Stomach smooth muscle (tissue), 2 donors: ENCODE measurements at regions not wholly inside any gene's neighbourhood (a gene's known extent, or its start where the extent isn't known, plus 50 kb on each side); places are given as distances from the start of the nearest gene placed in this dataset.

ENCODE experiments used
- H3K27ac ChIP-seq: one replicate; pipeline ENCODE4 v1.7.0; 2013; ENCODE audit warnings: mild to moderate bottlenecking, low read length, inconsistent platforms
- H3K27me3 ChIP-seq, 2 donors: one replicate each; pipeline ENCODE4 v1.7.0; 2013; ENCODE audit warnings: low read length in 2 of 2; ENCODE audit not compliant: insufficient read depth in 2 of 2, control insufficient read depth in 1 of 2
- H3K36me3 ChIP-seq, 2 donors: one replicate each; pipeline ENCODE4 v1.7.0; 2013; ENCODE audit warnings: low read length in 2 of 2; ENCODE audit not compliant: control insufficient read depth in 2 of 2, insufficient read depth in 2 of 2
- H3K4me1 ChIP-seq: one replicate; pipeline ENCODE4 v1.7.0; 2013; ENCODE audit warnings: low read length; ENCODE audit not compliant: control insufficient read depth, insufficient read depth
- H3K4me3 ChIP-seq, 2 donors: one replicate each; pipeline ENCODE4 v1.7.0; 2013; ENCODE audit warnings: low read length in 2 of 2
- H3K9ac ChIP-seq, 2 donors: one replicate each; pipeline ENCODE4 v1.7.0; 2013; ENCODE audit warnings: low read length in 2 of 2, mild to moderate bottlenecking in 1 of 2
- H3K9me3 ChIP-seq, 2 donors: one replicate each; pipeline ENCODE4 v1.7.0; 2013; ENCODE audit warnings: low read length in 2 of 2; ENCODE audit not compliant: control insufficient read depth in 2 of 2
- donor health status: healthy.
- donor health status: Pancreatic carcinoma.

GRCh38 chr16:16830973-16831372, 452.0 kb downstream of the NPIPA7 start:
- H3K27me3 ChIP-seq = no peaks in the 10 kb centered on the region
- no peaks in the 10 kb centered on the region for H3K4me1 ChIP-seq
- no peaks in the 10 kb centered on the region for H3K36me3 ChIP-seq
- no peak overlapping the region for H3K9ac ChIP-seq
- H3K27ac ChIP-seq = no peak overlapping the region
- no peak overlapping the region for H3K4me3 ChIP-seq
- H3K9me3 ChIP-seq = no peaks in the 10 kb centered on the region

- no peaks in the 10 kb centered on the region for H3K4me1 ChIP-seq
- H3K36me3 ChIP-seq = no peaks in the 10 kb centered on the region
- H3K9me3 ChIP-seq = no peaks in the 10 kb centered on the region
- no peak overlapping the region for H3K4me3 ChIP-seq
- no peaks in the 10 kb centered on the region for H3K27me3 ChIP-seq
- no peak overlapping the region for H3K27ac ChIP-seq
- H3K9ac ChIP-seq = no peak overlapping the region
Measured at GRCh38 chr16:16833165-16833564, 454.2 kb downstream of the NPIPA7 start.

GRCh38 chr16:16850274-16850673, 471.3 kb downstream of the NPIPA7 start:
- Histone ChIP-seq H3K9ac (no peak overlapping the region), H3K4me3 (no peak overlapping the region), H3K27ac (no peak overlapping the region), H3K36me3 (no peaks in the 10 kb centered on the region), H3K4me1 (no peaks in the 10 kb centered on the region), H3K9me3 (no peaks in the 10 kb centered on the region), H3K27me3 (no peaks in the 10 kb centered on the region)

GRCh38 chr16:16857012-16857411, 478.1 kb downstream of the NPIPA7 start:
- Histone ChIP-seq H3K36me3 (no peaks in the 10 kb centered on the region), H3K4me3 (no peak overlapping the region), H3K9me3 (no peaks in the 10 kb centered on the region), H3K4me1 (no peaks in the 10 kb centered on the region), H3K9ac (no peak overlapping the region), H3K27me3 (peaks cover 0 to 3% of the 10 kb centered on the region in 2 donors), H3K27ac (no peak overlapping the region)

- no peaks in the 10 kb centered on the region for H3K4me1 ChIP-seq
- no peak overlapping the region for H3K27ac ChIP-seq
- no peaks in the 10 kb centered on the region for H3K36me3 ChIP-seq
- H3K9ac ChIP-seq = no peak overlapping the region
- no peaks in the 10 kb centered on the region for H3K9me3 ChIP-seq
- peaks cover 0 to 3% of the 10 kb centered on the region in 2 donors for H3K27me3 ChIP-seq
- no peak overlapping the region for H3K4me3 ChIP-seq
Measured at GRCh38 chr16:16857603-16858283, 478.8 kb downstream of the NPIPA7 start.

- no peak overlapping the region for H3K27ac ChIP-seq
- H3K9ac ChIP-seq = no peak overlapping the region
- H3K4me1 ChIP-seq = no peaks in the 10 kb centered on the region
- H3K27me3 ChIP-seq = peaks cover 0 to 3% of the 10 kb centered on the region in 2 donors
- no peaks in the 10 kb centered on the region for H3K9me3 ChIP-seq
- no peaks in the 10 kb centered on the region for H3K36me3 ChIP-seq
- H3K4me3 ChIP-seq = no peak overlapping the region
Measured at GRCh38 chr16:16861546-16861945, 482.6 kb downstream of the NPIPA7 start.

GRCh38 chr16:16863672-16864071, 484.7 kb downstream of the NPIPA7 start:
- Histone ChIP-seq H3K9me3 (no peaks in the 10 kb centered on the region), H3K4me1 (no peaks in the 10 kb centered on the region), H3K27me3 (no peaks in the 10 kb centered on the region), H3K36me3 (no peaks in the 10 kb centered on the region), H3K4me3 (no peak overlapping the region), H3K27ac (no peak overlapping the region), H3K9ac (no peak overlapping the region)

- Histone ChIP-seq H3K27ac (no peak overlapping the region), H3K27me3 (no peaks in the 10 kb centered on the region), H3K9ac (no peak overlapping the region), H3K9me3 (no peaks in the 10 kb centered on the region), H3K4me3 (no peak overlapping the region), H3K4me1 (no peaks in the 10 kb centered on the region), H3K36me3 (no peaks in the 10 kb centered on the region)
Measured at GRCh38 chr16:16864536-16864935, 485.6 kb downstream of the NPIPA7 start.

GRCh38 chr16:16865374-16865773, 486.4 kb downstream of the NPIPA7 start:
- Histone ChIP-seq H3K27ac (no peak overlapping the region), H3K9me3 (no peaks in the 10 kb centered on the region), H3K4me1 (no peaks in the 10 kb centered on the region), H3K4me3 (no peak overlapping the region), H3K27me3 (no peaks in the 10 kb centered on the region), H3K36me3 (no peaks in the 10 kb centered on the region), H3K9ac (no peak overlapping the region)

- no peak overlapping the region for H3K27ac ChIP-seq
- no peaks in the 10 kb centered on the region for H3K27me3 ChIP-seq
- no peaks in the 10 kb centered on the region for H3K36me3 ChIP-seq
- no peak overlapping the region for H3K4me3 ChIP-seq
- H3K4me1 ChIP-seq = no peaks in the 10 kb centered on the region
- no peak overlapping the region for H3K9ac ChIP-seq
- H3K9me3 ChIP-seq = no peaks in the 10 kb centered on the region
Measured at GRCh38 chr16:16867973-16868372, 489.0 kb downstream of the NPIPA7 start.

- Histone ChIP-seq H3K27ac (no peak overlapping the region), H3K27me3 (no peaks in the 10 kb centered on the region), H3K9me3 (no peaks in the 10 kb centered on the region), H3K4me1 (no peaks in the 10 kb centered on the region), H3K36me3 (no peaks in the 10 kb centered on the region), H3K4me3 (no peak overlapping the region), H3K9ac (no peak overlapping the region)
Measured at GRCh38 chr16:16868727-16869126, 489.8 kb downstream of the NPIPA7 start.
